GM23338 (cell line): ENCODE measurements at regions not wholly inside any gene's neighbourhood (a gene's known extent, or its start where the extent isn't known, plus 50 kb on each side); places are given as distances from the start of the nearest gene placed in this dataset.

Source experiments
- ATAC-seq: fragments of 200-7000 bp; cut with Tn5 transposase; 3 replicates; pipeline ENCODE4 v1.9.1; 2020
- DNase-seq: peaks from one replicate; pipeline ENCODE4 v3.0.0-alpha.2; 2015; ENCODE audit warnings: low spot score
- H2AFZ ChIP-seq: fragments of 200-600 bp; sonication (generic); 2 replicates; pipeline ENCODE4 v1.8.0; 2016; ENCODE audit warnings: antibody characterized with exemption, mild to moderate bottlenecking, moderate library complexity
- H3F3A ChIP-seq: fragments of 200-600 bp; sonication (generic); replicated peaks from 2 replicates; pipeline ENCODE4 v1.8.0; 2017; ENCODE audit warnings: antibody characterized with exemption, mixed run types, low read depth
- H3K27ac ChIP-seq: fragments of 200-600 bp; sonication (generic); 2 replicates; pipeline ENCODE4 v1.6.1; 2016; ENCODE audit warnings: low read depth
- H3K27me3 ChIP-seq: fragments of 200-600 bp; sonication (generic); 2 replicates; pipeline ENCODE4 v1.8.0; 2016; ENCODE audit warnings: mild to moderate bottlenecking, mixed run types, moderate library complexity; ENCODE audit not compliant: insufficient read depth
- H3K36me3 ChIP-seq: fragments of 200-600 bp; sonication (generic); 2 replicates; pipeline ENCODE4 v1.8.0; 2016; ENCODE audit warnings: mild to moderate bottlenecking; ENCODE audit not compliant: insufficient read depth
- H3K4me1 ChIP-seq: fragments of 200-600 bp; sonication (generic); 2 replicates; pipeline ENCODE4 v1.8.0; 2016; ENCODE audit warnings: mild to moderate bottlenecking, moderate library complexity; ENCODE audit not compliant: insufficient read depth
- H3K4me2 ChIP-seq: fragments of 200-600 bp; sonication (generic); 2 replicates; pipeline ENCODE4 v1.7.1; 2017; ENCODE audit warnings: mixed run types
- H3K4me3 ChIP-seq: fragments of 200-600 bp; sonication (generic); 2 replicates; pipeline ENCODE4 v1.6.1; 2016; ENCODE audit warnings: mixed run types
- H3K79me2 ChIP-seq: fragments of 200-600 bp; sonication (generic); replicated peaks from 2 replicates; pipeline ENCODE4 v1.8.0; 2017; ENCODE audit warnings: mild to moderate bottlenecking; ENCODE audit not compliant: insufficient read depth
- H3K9me2 ChIP-seq: fragments of 200-600 bp; sonication (generic); 2 replicates; pipeline ENCODE4 v1.8.0; 2017; ENCODE audit not compliant: insufficient read depth
- H4K20me1 ChIP-seq: fragments of 200-600 bp; sonication (generic); replicated peaks from 2 replicates; pipeline ENCODE4 v1.8.0; 2017; ENCODE audit warnings: mild to moderate bottlenecking; ENCODE audit not compliant: insufficient read depth
- H3K27ac Mint-ChIP-seq: 2 replicates; pipeline ENCODE4 v1.8.0; 2020; ENCODE audit warnings: inconsistent platforms, mild to moderate bottlenecking, moderate library complexity, mixed read lengths
- H3K27me3 Mint-ChIP-seq: 3 replicates; pipeline ENCODE4 v1.8.0; 2022; ENCODE audit warnings: low read depth, mild to moderate bottlenecking, moderate library complexity, mixed read lengths, inconsistent platforms; ENCODE audit not compliant: insufficient read depth, poor library complexity
- H3K36me3 Mint-ChIP-seq: 3 replicates; pipeline ENCODE4 v1.8.0; 2021; ENCODE audit warnings: low read depth, mild to moderate bottlenecking, inconsistent platforms, moderate library complexity, mixed read lengths
- H3K4me1 Mint-ChIP-seq: 3 replicates; pipeline ENCODE4 v1.8.0; 2020; ENCODE audit warnings: mild to moderate bottlenecking, inconsistent platforms, mixed read lengths
- H3K4me3 Mint-ChIP-seq: 3 replicates; pipeline ENCODE4 v1.8.0; 2021; ENCODE audit warnings: moderate library complexity, mild to moderate bottlenecking, inconsistent platforms, mixed read lengths
- H3K9me3 Mint-ChIP-seq: 3 replicates; pipeline ENCODE4 v1.8.0; 2020; ENCODE audit warnings: moderate library complexity, mild to moderate bottlenecking, inconsistent platforms, mixed read lengths
- CTCF ChIP-seq, 2 experiments: fragments of 200-600 bp in 1 of 2; sonication (generic) in 1 of 2; conservative IDR thresholded peaks; 2 replicates each; pipeline versions ENCODE4 v1.5.1 to v1.6.1; 2016 to 2017; ENCODE audit warnings: antibody characterized with exemption in 2 of 2, low read depth in 2 of 2, mild to moderate bottlenecking in 2 of 2, moderate library complexity in 1 of 2
- ETS1 ChIP-seq: IDR thresholded peaks from 2 replicates; pipeline ENCODE4 v1.6.1; 2016; ENCODE audit warnings: antibody characterized with exemption
- EZH2 ChIP-seq: fragments of 200-600 bp; sonication (generic); IDR thresholded peaks from one replicate; pipeline ENCODE4 v1.8.0; 2017; ENCODE audit warnings: antibody characterized with exemption, mild to moderate bottlenecking, low read depth; ENCODE audit not compliant: unreplicated experiment
- EZH2phosphoT487 ChIP-seq: fragments of 200-600 bp; sonication (generic); IDR thresholded peaks from one replicate; pipeline ENCODE4 v1.8.1; 2018; ENCODE audit warnings: antibody characterized with exemption; ENCODE audit not compliant: unreplicated experiment
- JUNB ChIP-seq: IDR thresholded peaks from one replicate; pipeline ENCODE4 v1.6.1; 2016; ENCODE audit warnings: antibody characterized with exemption; ENCODE audit not compliant: unreplicated experiment
- NANOG ChIP-seq: IDR thresholded peaks from 2 replicates; pipeline ENCODE4 v1.6.1; 2016; ENCODE audit warnings: antibody characterized with exemption, borderline replicate concordance
- ZNF331 ChIP-seq: fragments of 250-450 bp; sonication (Bioruptor Pico); IDR thresholded peaks from 2 replicates; pipeline ENCODE4 v1.5.0; 2020; ENCODE audit warnings: low read depth, mild to moderate bottlenecking, moderate library complexity
- ZNF462 ChIP-seq: fragments of 250-450 bp; sonication (Bioruptor Pico); IDR thresholded peaks from 2 replicates; pipeline ENCODE4 v1.5.0; 2020; ENCODE audit warnings: mild to moderate bottlenecking, moderate library complexity

- ATAC-seq (no peak), DNase-seq (no peak)
- Histone ChIP-seq H3K4me3 (no peak overlapping the region), H3K27ac (no peak overlapping the region), H4K20me1 (no peaks in the 10 kb centered on the region), H3K27me3 (no peaks in the 10 kb centered on the region), H3K36me3 (no peaks in the 10 kb centered on the region), H3K9me2 (no peaks in the 10 kb centered on the region), H3K4me1 (no peaks in the 10 kb centered on the region), H2AFZ (no peak overlapping the region), H3F3A (no peaks in the 10 kb centered on the region), H3K79me2 (no peaks in the 10 kb centered on the region), H3K4me2 (no peak overlapping the region)
- Mint-ChIP-seq H3K27ac (no peak overlapping the region), H3K36me3 (no peaks in the 10 kb centered on the region), H3K4me3 (no peak overlapping the region), H3K4me1 (no peaks in the 10 kb centered on the region), H3K9me3 (no peaks in the 10 kb centered on the region), H3K27me3 (no peaks in the 10 kb centered on the region)
- TF ChIP-seq CTCF (conservative IDR thresholded peaks at IDR 0.05; ENCODE audit: low read depth in 2 of 2) (peak; percentile 14 to 30; a peak in 3 of 4 replicates), EZH2 (no peak), NANOG (no peak), JUNB (no peak), EZH2phosphoT487 (no peak)
Measured at GRCh38 chr4:36722986-36723385, 441.6 kb downstream of the DTHD1 start.

GRCh38 chr4:36734334-36734733 lies 452.9 kb downstream of the DTHD1 start:
- Histone ChIP-seq H2AFZ (peak overlapping the region; percentile 34; the same call in 1 of the 2 replicates), H3K4me1 (no peaks in the 10 kb centered on the region), H3K79me2 (no peaks in the 10 kb centered on the region), H3K9me2 (0 out of 2 replicates have a peak, but pooled peaks cover 3% of the 10 kb centered on the region), H3F3A (no peaks in the 10 kb centered on the region), H3K27me3 (no peaks in the 10 kb centered on the region), H4K20me1 (no peaks in the 10 kb centered on the region), H3K27ac (no peak overlapping the region), H3K4me3 (no peak overlapping the region), H3K36me3 (no peaks in the 10 kb centered on the region), H3K4me2 (no peak overlapping the region)
- Mint-ChIP-seq H3K27ac (no peak overlapping the region), H3K9me3 (no peaks in the 10 kb centered on the region), H3K4me1 (no peaks in the 10 kb centered on the region), H3K27me3 (no peaks in the 10 kb centered on the region), H3K36me3 (no peaks in the 10 kb centered on the region), H3K4me3 (no peak overlapping the region)
- ATAC-seq (no peak), DNase-seq (no peak)
- TF ChIP-seq NANOG (no peak), EZH2 (no peak), ZNF462 (no peak), ZNF331 (CRISPR knock-in tag) (no peak), ETS1 (no peak), CTCF (conservative IDR thresholded peaks at IDR 0.05; ENCODE audit: low read depth in 2 of 2) (no peak)
